GM12875 (cell line): ENCODE measurements at regions not wholly inside any gene's neighbourhood (a gene's known extent, or its start where the extent isn't known, plus 50 kb on each side); places are given as distances from the start of the nearest gene placed in this dataset.

Experiments used
- H3K4me3 ChIP-seq: one replicate; pipeline ENCODE4 v1.5.1; 2011; ENCODE audit warnings: low read depth, low read length, control low read depth
- TF ChIP-seq, protein P1 (sequence below): IDR thresholded peaks from 2 replicates; pipeline ENCODE4 v1.5.1; 2011; ENCODE audit warnings: low read depth, mild to moderate bottlenecking, control low read depth, inconsistent platforms, low read length, moderate library complexity, borderline replicate concordance; ENCODE audit not compliant: insufficient read depth

DNA sequence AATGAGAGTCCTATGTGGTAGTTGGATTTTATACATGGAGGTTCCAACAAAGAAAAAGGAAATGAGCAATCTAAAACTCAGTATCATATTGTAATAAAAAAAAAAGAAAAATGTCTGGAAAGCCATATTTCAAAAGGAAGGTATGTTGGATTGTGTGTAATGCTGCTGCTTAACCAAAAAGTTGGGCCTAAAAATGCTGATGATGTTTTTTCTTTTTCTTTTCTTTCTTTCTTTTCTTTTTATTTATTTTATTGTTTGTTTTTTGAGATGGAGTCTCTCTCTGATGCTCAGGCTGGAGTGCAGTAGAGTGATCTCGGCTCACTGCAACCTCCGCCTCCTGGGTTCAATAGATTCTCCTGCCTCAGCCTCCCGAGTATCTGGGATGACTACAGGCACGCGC lies 1424.0 kb upstream of the CDH6 start:
- H3K4me3 ChIP-seq: no peak overlapping the region
- TF ChIP-seq, protein P1, sequence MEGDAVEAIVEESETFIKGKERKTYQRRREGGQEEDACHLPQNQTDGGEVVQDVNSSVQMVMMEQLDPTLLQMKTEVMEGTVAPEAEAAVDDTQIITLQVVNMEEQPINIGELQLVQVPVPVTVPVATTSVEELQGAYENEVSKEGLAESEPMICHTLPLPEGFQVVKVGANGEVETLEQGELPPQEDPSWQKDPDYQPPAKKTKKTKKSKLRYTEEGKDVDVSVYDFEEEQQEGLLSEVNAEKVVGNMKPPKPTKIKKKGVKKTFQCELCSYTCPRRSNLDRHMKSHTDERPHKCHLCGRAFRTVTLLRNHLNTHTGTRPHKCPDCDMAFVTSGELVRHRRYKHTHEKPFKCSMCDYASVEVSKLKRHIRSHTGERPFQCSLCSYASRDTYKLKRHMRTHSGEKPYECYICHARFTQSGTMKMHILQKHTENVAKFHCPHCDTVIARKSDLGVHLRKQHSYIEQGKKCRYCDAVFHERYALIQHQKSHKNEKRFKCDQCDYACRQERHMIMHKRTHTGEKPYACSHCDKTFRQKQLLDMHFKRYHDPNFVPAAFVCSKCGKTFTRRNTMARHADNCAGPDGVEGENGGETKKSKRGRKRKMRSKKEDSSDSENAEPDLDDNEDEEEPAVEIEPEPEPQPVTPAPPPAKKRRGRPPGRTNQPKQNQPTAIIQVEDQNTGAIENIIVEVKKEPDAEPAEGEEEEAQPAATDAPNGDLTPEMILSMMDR: no peak

- no peak overlapping the region for H3K4me3 ChIP-seq
- TF ChIP-seq, protein P1: no peak
These were observed 1434.5 kb upstream of the CDH6 start for GRCh38 chr5:29758986-29759421.

DNA sequence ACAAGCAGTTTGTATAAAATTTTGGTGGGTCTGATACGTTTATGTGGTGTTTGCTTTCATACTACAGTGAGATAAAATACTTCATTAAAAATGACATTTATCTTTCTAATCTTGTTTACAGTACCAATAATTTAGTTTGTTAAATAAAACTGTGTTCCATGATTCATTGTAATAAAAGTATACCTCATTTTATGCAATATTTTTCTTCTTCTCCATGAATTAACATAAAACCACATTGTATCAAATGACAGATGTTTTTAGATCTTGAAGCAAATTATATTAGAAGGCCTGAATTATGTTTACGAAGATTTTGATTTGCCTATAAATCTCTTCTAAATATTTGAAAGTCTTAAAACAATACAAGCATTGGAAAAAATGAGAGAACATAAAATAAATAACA lies 1443.0 kb upstream of the CDH6 start:
- no peak overlapping the region for H3K4me3 ChIP-seq
- TF ChIP-seq, protein P1: no peak

GRCh38 chr5:29744618-29745017 lies 1448.9 kb upstream of the CDH6 start:
- TF ChIP-seq, protein P1: no peak
- H3K4me3 ChIP-seq: no peak overlapping the region

DNA sequence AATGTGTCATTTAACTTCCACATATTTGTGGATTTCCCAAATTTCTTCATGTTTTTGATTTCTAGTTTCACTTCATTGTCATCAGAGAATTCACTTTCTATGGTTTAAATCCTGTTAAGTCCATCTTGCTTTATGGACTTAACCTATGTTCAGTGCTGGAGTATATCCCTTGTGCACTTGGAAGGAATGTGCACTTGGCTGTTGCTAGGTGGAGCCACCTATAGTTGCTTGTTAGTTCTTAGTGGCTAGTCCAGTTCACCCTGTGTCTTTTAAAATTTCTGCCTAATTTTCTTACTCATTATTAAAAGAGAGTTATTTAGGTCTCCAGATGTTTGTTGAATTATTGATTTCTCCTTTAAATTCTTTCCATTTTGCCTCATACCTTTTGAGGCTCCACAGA lies 1472.5 kb upstream of the CDH6 start:
- no peak overlapping the region for H3K4me3 ChIP-seq
- TF ChIP-seq, protein P1: no peak

GRCh38 chr5:29719171-29719570 lies 1474.3 kb upstream of the CDH6 start:
- H3K4me3 ChIP-seq: no peak overlapping the region
- TF ChIP-seq, protein P1: no peak

DNA sequence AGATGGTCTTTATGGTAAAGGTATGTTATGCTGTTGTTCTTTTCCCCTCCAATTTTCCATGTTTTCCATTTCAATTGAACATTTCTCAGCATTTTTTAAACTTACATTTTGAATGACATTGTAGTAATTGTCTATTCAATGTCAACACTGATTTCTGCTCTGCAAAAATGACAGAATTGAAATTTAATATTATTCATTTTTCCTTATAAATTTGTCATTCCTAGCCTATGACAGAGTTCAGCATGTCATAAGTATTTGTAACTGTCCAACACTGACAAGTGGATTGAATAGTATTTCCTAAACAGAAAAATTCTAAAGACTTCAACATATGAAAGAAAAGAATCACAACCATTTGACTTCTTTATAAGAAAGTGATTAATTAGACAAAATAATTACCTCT lies 1478.3 kb upstream of the CDH6 start:
- H3K4me3 ChIP-seq: no peak overlapping the region
- TF ChIP-seq, protein P1: no peak
